Neural cell (in vitro differentiated cells): ENCODE measurements at regions not wholly inside any gene's neighbourhood (a gene's known extent, or its start where the extent isn't known, plus 50 kb on each side); places are given as distances from the start of the nearest gene placed in this dataset.

Experiments
- H2AFZ ChIP-seq: fragments of 200-600, 300-800 bp; sonication (generic), shearing (Covaris generic); 2 replicates; pipeline ENCODE4 v1.6.0; 2014; ENCODE audit warnings: low read depth, mild to moderate bottlenecking, antibody characterized with exemption, low read length, moderate library complexity
- H3F3A ChIP-seq: fragments of 200-600 bp; shearing (Covaris generic); 2 replicates; pipeline ENCODE4 v1.6.1; 2016; ENCODE audit warnings: mild to moderate bottlenecking, moderate library complexity, mixed read lengths, antibody characterized with exemption, low read length; ENCODE audit not compliant: insufficient read depth, poor library complexity, severe bottlenecking
- H3K27ac ChIP-seq: fragments of 200-600, 300-800 bp; sonication (generic), shearing (Covaris generic); 2 replicates; pipeline ENCODE4 v1.5.1; 2014; ENCODE audit warnings: mild to moderate bottlenecking, low read length, moderate library complexity
- H3K27me3 ChIP-seq: fragments of 300-800, 200-600 bp; sonication (generic), shearing (Covaris generic); 2 replicates; pipeline ENCODE4 v1.6.0; 2014; ENCODE audit warnings: mild to moderate bottlenecking, low read depth, low read length, moderate library complexity; ENCODE audit not compliant: insufficient read depth
- H3K36me3 ChIP-seq: fragments of 300-800, 200-600 bp; sonication (generic), shearing (Covaris generic); 2 replicates; pipeline ENCODE4 v1.5.1; 2014; ENCODE audit warnings: mild to moderate bottlenecking, antibody characterized with exemption, low read length, moderate library complexity; ENCODE audit not compliant: insufficient read depth
- H3K4me2 ChIP-seq: fragments of 300-800, 200-600 bp; sonication (generic), shearing (Covaris generic); 2 replicates; pipeline ENCODE4 v1.6.0; 2014; ENCODE audit warnings: mild to moderate bottlenecking, low read length
- H3K4me3 ChIP-seq: fragments of 300-800, 200-600 bp; sonication (generic), shearing (Covaris generic); 2 replicates; pipeline ENCODE4 v1.5.1; 2014; ENCODE audit warnings: mild to moderate bottlenecking, low read length, moderate library complexity
- H3K79me2 ChIP-seq: fragments of 200-600 bp; shearing (Covaris generic); replicated peaks from 2 replicates; pipeline ENCODE4 v1.6.0; 2014; ENCODE audit warnings: mild to moderate bottlenecking, low read length, moderate library complexity; ENCODE audit not compliant: insufficient read depth
- H3K9ac ChIP-seq: fragments of 300-800, 200-600 bp; sonication (generic), shearing (Covaris generic); 2 replicates; pipeline ENCODE4 v1.6.1; 2016; ENCODE audit warnings: mild to moderate bottlenecking, low read length, mixed read lengths
- H3K9me2 ChIP-seq: fragments of 200-600 bp; shearing (Covaris generic); 2 replicates; pipeline ENCODE4 v1.6.1; 2016; ENCODE audit warnings: mild to moderate bottlenecking, low read length, mixed read lengths; ENCODE audit not compliant: insufficient read depth
- H3K9me3 ChIP-seq: fragments of 200-600, 300-800 bp; sonication (generic), shearing (Covaris generic); 2 replicates; pipeline ENCODE4 v1.6.1; 2016; ENCODE audit warnings: mild to moderate bottlenecking, mixed run types, low read length, moderate library complexity, mixed read lengths
- H4K20me1 ChIP-seq: fragments of 200-600 bp; shearing (Covaris generic); 2 replicates; pipeline ENCODE4 v1.6.1; 2016; ENCODE audit warnings: mild to moderate bottlenecking, mixed run types; ENCODE audit not compliant: insufficient read depth
- EP300 ChIP-seq: fragments of 450-650 bp; conservative IDR thresholded peaks from 2 replicates; pipeline ENCODE4 v1.6.1; 2014; ENCODE audit warnings: antibody characterized with exemption, mild to moderate bottlenecking, moderate library complexity; ENCODE audit not compliant: poor library complexity, severe bottlenecking
- EZH2 ChIP-seq: fragments of 200-600, 300-800 bp; shearing (Covaris generic), sonication (generic); IDR thresholded peaks from 2 replicates; pipeline ENCODE4 v1.6.1; 2014; ENCODE audit warnings: antibody characterized with exemption, low read length, borderline replicate concordance, mild to moderate bottlenecking; ENCODE audit not compliant: insufficient read depth, poor library complexity, severe bottlenecking
- MXI1 ChIP-seq: fragments of 450-650 bp; conservative IDR thresholded peaks from 2 replicates; pipeline ENCODE4 v1.6.1; 2014; ENCODE audit warnings: antibody characterized with exemption, mild to moderate bottlenecking; ENCODE audit not compliant: poor library complexity, severe bottlenecking
- POLR2AphosphoS5 ChIP-seq: IDR thresholded peaks from 2 replicates; pipeline ENCODE4 v1.6.1; 2012
- RAD21 ChIP-seq: fragments of 450-650 bp; conservative IDR thresholded peaks from 2 replicates; pipeline ENCODE4 v1.6.1; 2014; ENCODE audit warnings: antibody characterized with exemption, mild to moderate bottlenecking, moderate library complexity
- REST ChIP-seq: IDR thresholded peaks from 2 replicates; pipeline ENCODE4 v1.6.1; 2012; ENCODE audit warnings: borderline replicate concordance
- SMC3 ChIP-seq: fragments of 450-650 bp; conservative IDR thresholded peaks from 2 replicates; pipeline ENCODE4 v1.6.1; 2014; ENCODE audit warnings: antibody characterized with exemption, mild to moderate bottlenecking, moderate library complexity; ENCODE audit not compliant: poor library complexity
- TAF1 ChIP-seq: IDR thresholded peaks from 2 replicates; pipeline ENCODE4 v1.6.1; 2012; ENCODE audit warnings: low read depth
- TF ChIP-seq, protein P1 (sequence below): fragments of 450-650 bp; IDR thresholded peaks from 2 replicates; pipeline ENCODE4 v1.5.1; 2014; ENCODE audit warnings: antibody characterized with exemption, mild to moderate bottlenecking, moderate library complexity; ENCODE audit not compliant: poor library complexity, severe bottlenecking

DNA sequence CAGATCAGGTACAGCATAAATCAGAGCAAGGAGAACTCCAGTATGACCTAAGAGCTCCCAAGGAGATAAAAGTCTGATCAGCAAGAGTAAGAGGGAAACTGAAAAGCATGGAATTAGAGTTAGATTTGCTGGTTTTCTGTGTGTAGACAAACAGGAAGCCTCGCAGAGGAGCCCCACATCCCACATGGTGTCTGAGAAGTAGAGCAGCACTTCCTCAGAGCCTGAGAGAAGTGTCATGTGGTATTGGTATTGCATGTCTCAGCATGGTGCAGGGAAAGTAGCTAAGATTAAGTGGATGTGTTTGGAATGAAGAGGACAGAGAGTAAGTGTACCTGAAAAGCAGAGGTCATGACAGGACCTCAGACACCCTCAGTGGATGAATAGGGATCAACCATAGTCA lies 175.4 kb upstream of the GBE1 start:
- Histone ChIP-seq H2AFZ (no peak overlapping the region), H3K36me3 (no peaks in the 10 kb centered on the region)

DNA sequence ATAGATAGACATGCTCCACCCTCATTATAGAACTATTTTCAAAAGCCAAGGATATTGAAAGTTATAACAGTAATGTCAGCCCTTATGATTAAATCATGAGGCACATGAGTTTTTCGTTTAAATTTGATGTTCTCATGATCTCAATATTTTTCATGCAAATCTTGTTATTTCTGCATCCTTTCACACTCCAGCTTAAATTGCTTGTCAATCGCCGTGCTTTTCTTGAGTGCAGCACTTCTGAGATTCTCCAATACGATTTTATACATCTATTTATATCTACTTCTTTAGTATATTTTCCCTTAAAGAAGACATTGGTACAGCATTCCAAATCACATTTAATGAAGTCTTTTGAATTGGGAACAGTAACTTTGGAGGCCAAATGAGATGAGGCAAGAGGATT lies 171.2 kb upstream of the GBE1 start:
- Histone ChIP-seq H3K36me3 (no peaks in the 10 kb centered on the region), H3K4me2 (no peak overlapping the region), H3K9me2 (no peaks in the 10 kb centered on the region), H3K9me3 (no peaks in the 10 kb centered on the region), H4K20me1 (no peaks in the 10 kb centered on the region), H3K27me3 (no peaks in the 10 kb centered on the region), H3K9ac (no peak overlapping the region), H3F3A (no peaks in the 10 kb centered on the region), H3K27ac (no peak overlapping the region), H3K79me2 (no peaks in the 10 kb centered on the region), H3K4me3 (no peak overlapping the region), H2AFZ (no peak overlapping the region)
- TF ChIP-seq EP300 (no peak), RAD21 (no peak), EZH2 (no peak), REST (no peak), POLR2AphosphoS5 (no peak), SMC3 (no peak), MXI1 (no peak), TAF1 (no peak)
- TF ChIP-seq, protein P1, sequence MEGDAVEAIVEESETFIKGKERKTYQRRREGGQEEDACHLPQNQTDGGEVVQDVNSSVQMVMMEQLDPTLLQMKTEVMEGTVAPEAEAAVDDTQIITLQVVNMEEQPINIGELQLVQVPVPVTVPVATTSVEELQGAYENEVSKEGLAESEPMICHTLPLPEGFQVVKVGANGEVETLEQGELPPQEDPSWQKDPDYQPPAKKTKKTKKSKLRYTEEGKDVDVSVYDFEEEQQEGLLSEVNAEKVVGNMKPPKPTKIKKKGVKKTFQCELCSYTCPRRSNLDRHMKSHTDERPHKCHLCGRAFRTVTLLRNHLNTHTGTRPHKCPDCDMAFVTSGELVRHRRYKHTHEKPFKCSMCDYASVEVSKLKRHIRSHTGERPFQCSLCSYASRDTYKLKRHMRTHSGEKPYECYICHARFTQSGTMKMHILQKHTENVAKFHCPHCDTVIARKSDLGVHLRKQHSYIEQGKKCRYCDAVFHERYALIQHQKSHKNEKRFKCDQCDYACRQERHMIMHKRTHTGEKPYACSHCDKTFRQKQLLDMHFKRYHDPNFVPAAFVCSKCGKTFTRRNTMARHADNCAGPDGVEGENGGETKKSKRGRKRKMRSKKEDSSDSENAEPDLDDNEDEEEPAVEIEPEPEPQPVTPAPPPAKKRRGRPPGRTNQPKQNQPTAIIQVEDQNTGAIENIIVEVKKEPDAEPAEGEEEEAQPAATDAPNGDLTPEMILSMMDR = no peak

More for the DNA sequence above, 175.4 kb upstream of the GBE1 start:
- Histone ChIP-seq H3K4me3 (no peak overlapping the region), H4K20me1 (no peaks in the 10 kb centered on the region), H3K9ac (no peak overlapping the region), H3K27ac (no peak overlapping the region), H3K4me2 (no peak overlapping the region), H3K27me3 (no peaks in the 10 kb centered on the region), H3K79me2 (no peaks in the 10 kb centered on the region), H3K9me2 (no peaks in the 10 kb centered on the region), H3K9me3 (no peaks in the 10 kb centered on the region), H3F3A (no peaks in the 10 kb centered on the region)
- TF ChIP-seq POLR2AphosphoS5 = no peak
- no peak for TF ChIP-seq TAF1
- TF ChIP-seq REST = no peak
- TF ChIP-seq, protein P1 = no peak
- TF ChIP-seq EZH2 = no peak
- TF ChIP-seq EP300 = no peak
- no peak for TF ChIP-seq SMC3
- TF ChIP-seq MXI1 = no peak
- no peak for TF ChIP-seq RAD21
